ENCODE measurements at regions not wholly inside any gene's neighbourhood (a gene's known extent, or its start where the extent isn't known, plus 50 kb on each side); places are given as distances from the start of the nearest gene placed in this dataset.
"Not testable (repeated sequence)": the region's sequence is repeated elsewhere in the genome, so short reads cannot be mapped to it uniquely, and the experiment has no call there.

DNA sequence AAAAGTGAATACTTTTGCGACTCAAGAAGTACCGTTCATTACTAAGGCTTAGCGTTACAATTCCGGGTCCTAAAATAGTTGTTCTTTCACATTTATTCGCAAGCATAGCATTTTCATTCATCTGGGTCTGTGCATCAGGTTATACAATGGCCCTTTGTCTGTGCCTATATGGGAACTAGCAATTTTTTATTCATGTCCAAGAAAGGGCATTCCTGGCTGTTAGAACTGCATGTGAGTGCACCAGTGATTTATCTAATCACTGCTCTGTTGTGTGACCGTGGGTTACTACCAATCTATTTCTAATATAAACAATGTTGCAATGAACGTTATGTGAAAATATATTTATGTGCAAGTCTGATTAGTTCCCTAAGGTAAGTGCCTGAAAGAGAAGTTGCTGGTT is 63.8 kb downstream of the SPANXA1 start:
- H3K36me3 ChIP-seq; H3K9me3 ChIP-seq; intact Hi-C loops (cut with DNase I; ENCODE audit: low total_unique reads); H3K27me3 ChIP-seq; H3K4me1 ChIP-seq; H3K4me3 ChIP-seq; DNase-seq; H3K27ac ChIP-seq: not testable (repeated sequence)

DNA sequence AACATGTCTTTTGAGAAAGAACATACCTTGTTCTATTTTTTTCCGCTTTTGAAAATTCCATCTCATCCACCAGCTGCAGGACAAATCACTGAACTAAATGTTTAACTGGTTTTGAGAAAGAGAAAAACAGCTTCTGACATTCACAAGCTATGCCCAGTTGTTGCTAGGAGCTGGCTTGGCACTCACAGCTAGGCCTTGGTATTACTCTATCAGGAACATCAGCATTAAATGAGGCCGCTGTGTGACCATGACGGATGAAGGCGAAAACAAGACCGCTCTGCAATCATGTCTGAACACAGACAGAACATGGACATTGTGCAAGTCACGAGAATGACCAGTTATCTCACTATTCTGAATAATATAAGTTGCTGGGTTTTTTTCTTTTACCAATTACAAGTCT is 108.8 kb downstream of the SPANXA1 start:
- H3K36me3 ChIP-seq; H3K9me3 ChIP-seq; H3K27ac ChIP-seq; H3K4me3 ChIP-seq; H3K4me1 ChIP-seq; DNase-seq; H3K27me3 ChIP-seq; intact Hi-C loops (cut with DNase I; ENCODE audit: low total_unique reads): not testable (repeated sequence)

DNA sequence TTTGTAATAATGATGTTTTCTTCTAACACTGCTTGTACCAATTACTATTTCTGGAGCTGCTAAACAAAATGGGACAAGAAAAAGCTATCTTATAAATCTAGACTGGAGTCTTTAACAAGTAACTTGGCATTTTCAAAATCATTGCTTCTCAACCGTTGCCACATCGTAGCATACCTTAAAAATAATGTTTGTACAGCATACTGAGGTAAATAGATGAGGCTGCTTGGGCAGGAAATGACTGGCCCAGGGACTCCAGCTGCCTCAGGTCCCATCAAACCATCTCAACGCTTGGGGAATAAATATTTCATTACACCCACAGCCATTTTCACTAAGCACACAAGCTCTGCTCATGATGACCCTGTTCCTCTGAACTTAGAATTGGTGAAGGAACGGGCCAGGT is 115.1 kb downstream of the SPANXA1 start:
- intact Hi-C loops (cut with DNase I; ENCODE audit: low total_unique reads): no loop called here
- Histone ChIP-seq H3K9me3 (no peaks in the 10 kb centered on the region), H3K4me3 (no peak overlapping the region), H3K36me3 (no peaks in the 10 kb centered on the region), H3K27me3 (no peaks in the 10 kb centered on the region), H3K27ac (no peak overlapping the region), H3K4me1 (peaks cover 0 to 18% (median 0%) of the 10 kb centered on the region in 4 donors)
- TF ChIP-seq, protein P1, sequence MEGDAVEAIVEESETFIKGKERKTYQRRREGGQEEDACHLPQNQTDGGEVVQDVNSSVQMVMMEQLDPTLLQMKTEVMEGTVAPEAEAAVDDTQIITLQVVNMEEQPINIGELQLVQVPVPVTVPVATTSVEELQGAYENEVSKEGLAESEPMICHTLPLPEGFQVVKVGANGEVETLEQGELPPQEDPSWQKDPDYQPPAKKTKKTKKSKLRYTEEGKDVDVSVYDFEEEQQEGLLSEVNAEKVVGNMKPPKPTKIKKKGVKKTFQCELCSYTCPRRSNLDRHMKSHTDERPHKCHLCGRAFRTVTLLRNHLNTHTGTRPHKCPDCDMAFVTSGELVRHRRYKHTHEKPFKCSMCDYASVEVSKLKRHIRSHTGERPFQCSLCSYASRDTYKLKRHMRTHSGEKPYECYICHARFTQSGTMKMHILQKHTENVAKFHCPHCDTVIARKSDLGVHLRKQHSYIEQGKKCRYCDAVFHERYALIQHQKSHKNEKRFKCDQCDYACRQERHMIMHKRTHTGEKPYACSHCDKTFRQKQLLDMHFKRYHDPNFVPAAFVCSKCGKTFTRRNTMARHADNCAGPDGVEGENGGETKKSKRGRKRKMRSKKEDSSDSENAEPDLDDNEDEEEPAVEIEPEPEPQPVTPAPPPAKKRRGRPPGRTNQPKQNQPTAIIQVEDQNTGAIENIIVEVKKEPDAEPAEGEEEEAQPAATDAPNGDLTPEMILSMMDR (IDR thresholded peaks at IDR 0.05): no peak
- no peak for DNase-seq

DNA sequence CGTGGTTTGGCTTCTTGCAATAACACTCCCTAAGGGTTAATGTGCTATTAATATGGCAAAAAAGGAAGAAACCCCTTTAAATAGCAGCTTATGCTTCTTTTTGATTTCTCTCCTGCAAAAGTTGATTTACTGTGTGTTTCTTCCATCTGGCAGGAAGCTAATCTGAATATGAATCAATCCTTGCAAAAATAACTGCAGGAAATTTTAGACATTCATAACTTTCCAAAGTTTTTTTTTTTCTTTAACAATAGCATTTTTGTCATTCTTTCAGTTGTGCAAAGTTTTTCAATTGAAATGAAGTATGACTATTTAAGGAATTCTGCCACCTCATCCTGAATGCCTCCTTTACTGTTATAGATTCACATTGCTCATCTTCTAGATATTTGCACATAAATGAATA is 115.6 kb downstream of the SPANXA1 start:
- TF ChIP-seq, protein P1 (IDR thresholded peaks at IDR 0.05): no peak
- no peak overlapping the region for H3K4me3 ChIP-seq
- no peaks in the 10 kb centered on the region for H3K27me3 ChIP-seq
- H3K36me3 ChIP-seq: no peaks in the 10 kb centered on the region
- H3K9me3 ChIP-seq: no peaks in the 10 kb centered on the region
- DNase-seq: no peak
- H3K4me1 ChIP-seq: peaks cover 0 to 18% (median 0%) of the 10 kb centered on the region in 4 donors
- intact Hi-C loops (cut with DNase I; ENCODE audit: low total_unique reads): no loop called here
- H3K27ac ChIP-seq: no peak overlapping the region

DNA sequence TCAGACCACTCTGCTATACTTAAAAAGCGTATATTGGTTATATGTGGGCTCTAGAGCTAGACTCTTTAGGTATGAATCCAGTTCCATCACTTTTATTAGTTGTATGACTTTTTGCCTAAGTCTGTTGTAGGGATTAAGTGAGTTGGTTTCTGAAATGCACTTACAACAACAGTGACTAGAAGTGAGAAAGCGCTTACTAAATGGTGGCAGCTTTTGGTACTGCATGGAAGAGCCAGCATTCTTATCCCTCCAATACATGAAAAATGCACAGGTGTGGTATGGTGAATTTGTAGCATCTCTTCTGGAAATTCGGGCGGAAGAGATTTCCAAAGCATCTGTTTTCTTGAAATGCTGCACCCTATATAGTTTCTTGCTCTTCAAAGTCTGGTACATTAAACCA is 117.1 kb downstream of the SPANXA1 start:
- no peak overlapping the region for H3K27ac ChIP-seq
- intact Hi-C loops (cut with DNase I; ENCODE audit: low total_unique reads): no loop called here
- H3K9me3 ChIP-seq: no peaks in the 10 kb centered on the region

DNA sequence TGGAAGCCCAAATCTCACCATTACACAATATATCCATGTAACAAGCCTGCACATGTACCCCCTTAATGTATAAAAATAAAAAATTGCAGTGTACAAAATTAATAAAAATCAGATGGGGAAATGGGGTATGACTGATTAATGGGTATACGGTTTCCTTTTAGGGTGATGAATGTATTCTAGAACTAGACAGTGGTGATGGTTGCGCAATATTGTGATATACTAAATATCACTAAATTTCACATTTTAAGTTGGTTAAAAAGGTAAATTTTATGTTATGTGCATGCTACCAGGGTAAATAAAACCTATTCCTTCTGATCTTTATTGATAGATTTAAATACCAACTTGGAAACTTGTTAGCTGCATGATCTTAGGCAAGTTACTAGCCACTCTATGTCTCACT is 129.4 kb downstream of the SPANXA1 start:
- intact Hi-C loops (cut with DNase I; ENCODE audit: low total_unique reads): no loop called here
- TF ChIP-seq, protein P1 (IDR thresholded peaks at IDR 0.05): no peak
- no peak overlapping the region for H3K27ac ChIP-seq
- H3K4me1 ChIP-seq: no peaks in the 10 kb centered on the region
- H3K9me3 ChIP-seq: no peaks in the 10 kb centered on the region
- H3K36me3 ChIP-seq: no peaks in the 10 kb centered on the region
- no peaks in the 10 kb centered on the region for H3K27me3 ChIP-seq
- no peak for DNase-seq
- no peak overlapping the region for H3K4me3 ChIP-seq

More for the DNA sequence above, 117.1 kb downstream of the SPANXA1 start:
- no peaks in the 10 kb centered on the region for H3K27me3 ChIP-seq
- no peak for DNase-seq
- H3K4me3 ChIP-seq: no peak overlapping the region
- H3K4me1 ChIP-seq: peaks cover 0 to 18% (median 0%) of the 10 kb centered on the region in 4 donors
- TF ChIP-seq, protein P1 (IDR thresholded peaks at IDR 0.05): no peak
- no peaks in the 10 kb centered on the region for H3K36me3 ChIP-seq

DNA sequence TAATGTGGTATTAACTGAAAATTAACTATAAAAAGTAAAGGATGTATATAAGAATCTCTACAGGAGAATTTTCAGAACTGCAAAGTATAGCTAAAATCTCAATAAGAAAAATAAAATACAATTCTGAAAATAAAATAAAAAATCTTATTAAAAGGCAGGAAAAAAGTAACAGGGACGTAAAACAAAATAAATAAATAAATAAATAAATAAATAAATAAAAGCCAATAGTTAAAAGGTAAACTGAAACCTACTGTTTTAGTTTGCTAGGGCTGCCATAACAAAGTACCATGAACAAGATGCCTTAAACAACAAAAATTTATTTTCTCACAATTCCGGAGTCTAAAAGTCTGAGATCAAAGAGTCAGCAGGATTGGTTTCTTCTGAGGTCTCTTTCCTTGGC is 140.6 kb downstream of the SPANXA1 start:
- TF ChIP-seq, protein P1 (IDR thresholded peaks at IDR 0.05): no peak
- Histone ChIP-seq H3K36me3 (no peaks in the 10 kb centered on the region), H3K27ac (no peak overlapping the region), H3K9me3 (peaks cover 0 to 4% (median under 1%) of the 10 kb centered on the region in 3 donors), H3K4me1 (no peaks in the 10 kb centered on the region), H3K4me3 (no peak overlapping the region), H3K27me3 (no peaks in the 10 kb centered on the region)
- no peak for DNase-seq
- intact Hi-C loops (cut with DNase I; ENCODE audit: low total_unique reads): no loop called here

All from tibial artery (tissue), 4 donors.